Mesendoderm (in vitro differentiated cells): ENCODE measurements at regions not wholly inside any gene's neighbourhood (a gene's known extent, or its start where the extent isn't known, plus 50 kb on each side); places are given as distances from the start of the nearest gene placed in this dataset.

Experiments
- DNase-seq: peaks from one replicate; pipeline ENCODE4 v3.0.0; 2013
- H2AK5ac ChIP-seq: 2 replicates; pipeline ENCODE4 v1.6.1; 2013; ENCODE audit warnings: low read length, inconsistent platforms
- H2BK120ac ChIP-seq: 2 replicates; pipeline ENCODE4 v1.6.1; 2013; ENCODE audit warnings: low read depth, mild to moderate bottlenecking, low read length, moderate library complexity, mixed read lengths
- H2BK15ac ChIP-seq: replicated peaks from 2 replicates; pipeline ENCODE4 v1.6.1; 2013; ENCODE audit warnings: low read depth, mild to moderate bottlenecking, moderate library complexity
- H2BK5ac ChIP-seq: 2 replicates; pipeline ENCODE4 v1.6.1; 2013; ENCODE audit warnings: low read length, inconsistent platforms
- H3K18ac ChIP-seq: 2 replicates; pipeline ENCODE4 v1.6.1; 2013; ENCODE audit warnings: mild to moderate bottlenecking, low read length, mixed read lengths
- H3K23ac ChIP-seq: one replicate; pipeline ENCODE4 v1.6.1; 2013; ENCODE audit warnings: low read length
- H3K27ac ChIP-seq: 2 replicates; pipeline ENCODE4 v1.5.1; 2013; ENCODE audit warnings: low read depth, mild to moderate bottlenecking, inconsistent platforms, low read length, moderate library complexity
- H3K27me3 ChIP-seq: 2 replicates; pipeline ENCODE4 v1.6.1; 2013; ENCODE audit warnings: low read length, control low read depth, mild to moderate bottlenecking, inconsistent platforms; ENCODE audit not compliant: insufficient read depth, poor library complexity
- H3K36me3 ChIP-seq: 2 replicates; pipeline ENCODE4 v1.6.1; 2013; ENCODE audit warnings: low read length, inconsistent platforms; ENCODE audit not compliant: control insufficient read depth, insufficient read depth
- H3K4ac ChIP-seq: one replicate; pipeline ENCODE4 v1.6.1; 2013; ENCODE audit warnings: low read depth, mild to moderate bottlenecking, low read length, moderate library complexity
- H3K4me1 ChIP-seq: 2 replicates; pipeline ENCODE4 v1.6.1; 2013; ENCODE audit warnings: low read depth, low read length, inconsistent platforms; ENCODE audit not compliant: control insufficient read depth
- H3K4me2 ChIP-seq: 2 replicates; pipeline ENCODE4 v1.6.1; 2013; ENCODE audit warnings: low read length
- H3K4me3 ChIP-seq: 2 replicates; pipeline ENCODE4 v1.5.1; 2013; ENCODE audit warnings: mild to moderate bottlenecking, low read length
- H3K56ac ChIP-seq: one replicate; pipeline ENCODE4 v1.6.1; 2013; ENCODE audit warnings: low read length
- H3K79me1 ChIP-seq: 2 replicates; pipeline ENCODE4 v1.6.1; 2013; ENCODE audit warnings: low read length, inconsistent platforms
- H3K79me2 ChIP-seq: 2 replicates; pipeline ENCODE4 v1.6.1; 2013; ENCODE audit warnings: mild to moderate bottlenecking, low read length; ENCODE audit not compliant: control insufficient read depth, insufficient read depth
- H3K9ac ChIP-seq: 2 replicates; pipeline ENCODE4 v1.6.1; 2013; ENCODE audit warnings: low read length, inconsistent platforms
- H4K5ac ChIP-seq: one replicate; pipeline ENCODE4 v1.6.1; 2013; ENCODE audit warnings: low read length
- H4K8ac ChIP-seq: one replicate; pipeline ENCODE4 v1.6.1; 2013; ENCODE audit warnings: low read depth, mild to moderate bottlenecking, control low read depth, low read length, moderate library complexity
- WGBS: extraction: QIAGEN DNeasy Blood & Tissue Kit; methylation state at CpG from one replicate; pipeline ENCODE4 v1.1.7; 2013; ENCODE audit warnings: low lambda C conversion rate, missing lambda C conversion rate; ENCODE audit not compliant: insufficient coverage; ENCODE audit errors: extremely low coverage; 5-methylcytosine and 5-hydroxymethylcytosine counted together

GRCh38 chr5:13186177-13186576, 758.3 kb downstream of the DNAH5 start:
- Histone ChIP-seq H2AK5ac (no peak overlapping the region), H3K56ac (no peak overlapping the region), H2BK120ac (no peak overlapping the region), H3K27me3 (no peaks in the 10 kb centered on the region), H3K4ac (no peak overlapping the region), H2BK15ac (no peak overlapping the region), H3K79me1 (no peaks in the 10 kb centered on the region), H4K8ac (no peak overlapping the region), H3K18ac (no peak overlapping the region), H3K4me3 (no peak overlapping the region), H3K4me1 (no peaks in the 10 kb centered on the region), H3K27ac (no peak overlapping the region), H3K4me2 (no peak overlapping the region), H4K5ac (no peak overlapping the region), H2BK5ac (no peak overlapping the region), H3K23ac (no peak overlapping the region), H3K36me3 (no peaks in the 10 kb centered on the region), H3K9ac (no peak overlapping the region), H3K79me2 (no peaks in the 10 kb centered on the region)
- no CpG with 5 or more reads among the region's 1 CpG for WGBS
- DNase-seq = no peak

GRCh38 chr5:13179407-13180087, 764.9 kb downstream of the DNAH5 start:
- Histone ChIP-seq H2BK15ac (no peak overlapping the region), H3K18ac (no peak overlapping the region), H3K36me3 (no peaks in the 10 kb centered on the region), H3K56ac (no peak overlapping the region), H3K27me3 (no peaks in the 10 kb centered on the region), H2BK120ac (no peak overlapping the region), H3K27ac (no peak overlapping the region), H3K79me2 (no peaks in the 10 kb centered on the region), H2AK5ac (no peak overlapping the region), H4K5ac (no peak overlapping the region), H4K8ac (no peak overlapping the region), H3K23ac (no peak overlapping the region), H3K9ac (no peak overlapping the region), H3K4ac (no peak overlapping the region), H3K4me2 (no peak overlapping the region), H3K4me3 (no peak overlapping the region), H2BK5ac (no peak overlapping the region), H3K4me1 (no peaks in the 10 kb centered on the region), H3K79me1 (no peaks in the 10 kb centered on the region)
- WGBS = no CpG with 5 or more reads among the region's 5 CpGs
- DNase-seq = no peak

GRCh38 chr5:13143630-13144029, 800.9 kb downstream of the DNAH5 start:
- no peak overlapping the region for H3K23ac ChIP-seq
- no peaks in the 10 kb centered on the region for H3K79me2 ChIP-seq
- H3K27ac ChIP-seq = no peak overlapping the region
- no peak overlapping the region for H2BK15ac ChIP-seq
- no peak overlapping the region for H3K9ac ChIP-seq
- H4K5ac ChIP-seq = no peak overlapping the region
- no peak overlapping the region for H2AK5ac ChIP-seq
- no peak overlapping the region for H3K4ac ChIP-seq
- H3K27me3 ChIP-seq = no peaks in the 10 kb centered on the region
- no peak overlapping the region for H2BK120ac ChIP-seq
- H3K4me1 ChIP-seq = no peaks in the 10 kb centered on the region
- H3K36me3 ChIP-seq = no peaks in the 10 kb centered on the region
- no peak overlapping the region for H3K4me2 ChIP-seq
- H3K56ac ChIP-seq = no peak overlapping the region
- H3K4me3 ChIP-seq = no peak overlapping the region
- H3K18ac ChIP-seq = no peak overlapping the region
- no peak overlapping the region for H2BK5ac ChIP-seq
- H4K8ac ChIP-seq = no peak overlapping the region
- DNase-seq = no peak
- no CpG with 5 or more reads among the region's 1 CpG for WGBS
- H3K79me1 ChIP-seq = no peaks in the 10 kb centered on the region

GRCh38 chr5:13143214-13143613, 801.3 kb downstream of the DNAH5 start:
- Histone ChIP-seq H3K56ac (no peak overlapping the region), H3K18ac (no peak overlapping the region), H3K4ac (no peak overlapping the region), H2BK5ac (no peak overlapping the region), H3K23ac (no peak overlapping the region), H3K9ac (no peak overlapping the region), H3K4me1 (no peaks in the 10 kb centered on the region), H2BK15ac (no peak overlapping the region), H4K5ac (no peak overlapping the region), H3K79me1 (no peaks in the 10 kb centered on the region), H3K79me2 (no peaks in the 10 kb centered on the region), H3K27me3 (no peaks in the 10 kb centered on the region), H4K8ac (no peak overlapping the region), H3K4me3 (no peak overlapping the region), H2BK120ac (no peak overlapping the region), H3K27ac (no peak overlapping the region), H3K36me3 (no peaks in the 10 kb centered on the region), H3K4me2 (no peak overlapping the region), H2AK5ac (no peak overlapping the region)
- no peak for DNase-seq

- Histone ChIP-seq H2BK120ac (no peak overlapping the region), H2BK5ac (no peak overlapping the region), H4K5ac (no peak overlapping the region), H3K36me3 (no peaks in the 10 kb centered on the region), H2BK15ac (no peak overlapping the region), H3K56ac (no peak overlapping the region), H3K4ac (no peak overlapping the region), H3K27ac (no peak overlapping the region), H3K79me1 (no peaks in the 10 kb centered on the region), H3K4me3 (no peak overlapping the region), H3K9ac (no peak overlapping the region), H2AK5ac (no peak overlapping the region), H4K8ac (no peak overlapping the region), H3K27me3 (no peaks in the 10 kb centered on the region), H3K79me2 (no peaks in the 10 kb centered on the region), H3K18ac (no peak overlapping the region), H3K4me2 (no peak overlapping the region), H3K4me1 (no peaks in the 10 kb centered on the region), H3K23ac (no peak overlapping the region)
- DNase-seq = no peak
- no CpG with 5 or more reads among the region's 2 CpGs for WGBS
Measured at GRCh38 chr5:13133951-13134350, 810.5 kb downstream of the DNAH5 start.

- Histone ChIP-seq H4K8ac (no peak overlapping the region), H3K79me1 (no peaks in the 10 kb centered on the region), H3K4me1 (no peaks in the 10 kb centered on the region)
Measured at GRCh38 chr5:13115476-13115875, 829.0 kb downstream of the DNAH5 start.

More at GRCh38 chr5:13115476-13115875, 829.0 kb downstream of the DNAH5 start:
- no peak overlapping the region for H2BK5ac ChIP-seq
- H2BK120ac ChIP-seq = no peak overlapping the region
- H2AK5ac ChIP-seq = no peak overlapping the region
- no peak overlapping the region for H4K5ac ChIP-seq
- H3K56ac ChIP-seq = no peak overlapping the region
- whole genome bisulfite sequencing = no CpG with 5 or more reads among the region's 1 CpG
- no peak overlapping the region for H3K4me2 ChIP-seq
- H3K4ac ChIP-seq = no peak overlapping the region
- H3K9ac ChIP-seq = no peak overlapping the region
- no peaks in the 10 kb centered on the region for H3K36me3 ChIP-seq
- no peaks in the 10 kb centered on the region for H3K27me3 ChIP-seq
- H2BK15ac ChIP-seq = no peak overlapping the region
- H3K18ac ChIP-seq = no peak overlapping the region
- DNase-seq = no peak
- H3K79me2 ChIP-seq = no peaks in the 10 kb centered on the region
- no peak overlapping the region for H3K4me3 ChIP-seq
- H3K23ac ChIP-seq = no peak overlapping the region
- no peak overlapping the region for H3K27ac ChIP-seq
